HCT116 (cell line): ENCODE measurements at regions not wholly inside any gene's neighbourhood (a gene's known extent, or its start where the extent isn't known, plus 50 kb on each side); places are given as distances from the start of the nearest gene placed in this dataset.

Source experiments
- ATAC-seq: fragments of 200-7000 bp; cut with Tn5 transposase; 2 replicates; pipeline ENCODE4 v1.9.1; 2020; ENCODE audit warnings: mild to moderate bottlenecking, moderate library complexity
- BruUV-seq: library from RNA; stranded (reverse); fragments of 400-500 nt; replicated peaks from 2 replicates; lab custom pipeline; 2021; lab: Mats Ljungman, UMichigan
- CTCF ChIA-PET: fragments of 300-600 bp; sonication (Branson Sonifier 250); formaldehyde crosslinking; loops from one replicate; lab custom pipeline; 2021; ENCODE audit warnings: antibody characterized with exemption; lab: Charles Lee
- POLR2A ChIA-PET: fragments of 300-600, 350-600 bp; sonication (Branson Sonifier 250); formaldehyde crosslinking; loops from one replicate; lab custom pipeline; 2021; ENCODE audit warnings: antibody characterized with exemption; lab: Charles Lee
- RAD21 ChIA-PET, 2 experiments: fragments of 300-600 bp; sonication (Branson Sonifier 250); formaldehyde crosslinking; loops; one replicate each; lab custom pipeline; 2023; ENCODE audit warnings: low total read pairs in 2 of 2; ENCODE audit not compliant: uncharacterized antibody in 2 of 2, unreplicated experiment in 2 of 2, low non-redundant PET in 1 of 2; lab: Charles Lee
- DNase-seq: peaks from one replicate; pipeline ENCODE4 v3.0.0-alpha.2; 2010; ENCODE audit warnings: low read depth, low spot score
- H2AFZ ChIP-seq: fragments of 200-600 bp; shearing (Covaris generic), sonication (generic); 2 replicates; pipeline ENCODE4 v1.6.1; 2017; ENCODE audit warnings: low read depth, mixed run types, mixed read lengths, antibody characterized with exemption, low read length; ENCODE audit not compliant: poor library complexity, severe bottlenecking
- H3K27ac ChIP-seq: 2 replicates; pipeline ENCODE4 v1.5.1; 2012; ENCODE audit warnings: low read depth, low read length
- H3K27me3 ChIP-seq: fragments of 200-600 bp; sonication (generic); 2 replicates; pipeline ENCODE4 v1.6.1; 2016; ENCODE audit warnings: mixed run types, low read length, mixed read lengths; ENCODE audit not compliant: insufficient read depth
- H3K36me3 ChIP-seq, 2 experiments: fragments of 200-500 bp in 1 of 2; fragments of 200-600 bp in 1 of 2; sonication (Bioruptor generic) in 1 of 2; sonication (generic) in 1 of 2; 2 replicates each; pipeline versions ENCODE4 v1.5.1 to v1.6.1; 2014 to 2016; ENCODE audit warnings: low read length in 2 of 2, inconsistent platforms in 1 of 2, mixed read lengths in 1 of 2, mixed run types in 1 of 2; ENCODE audit not compliant: insufficient read depth in 2 of 2, control insufficient read depth in 1 of 2
- H3K4me1 ChIP-seq, 2 experiments: fragments of 200-600 bp in 1 of 2; sonication (generic) in 1 of 2; 2 replicates each; pipeline versions ENCODE4 v1.5.1 to v1.6.1; 2012 to 2017; ENCODE audit warnings: low read length in 2 of 2, inconsistent platforms in 1 of 2, mild to moderate bottlenecking in 1 of 2, mixed read lengths in 1 of 2, mixed run types in 1 of 2, moderate library complexity in 1 of 2; ENCODE audit not compliant: insufficient read depth in 2 of 2, control insufficient read depth in 1 of 2
- H3K4me2 ChIP-seq: fragments of 200-600 bp; sonication (generic); 2 replicates; pipeline ENCODE4 v1.6.1; 2017; ENCODE audit warnings: mixed run types, low read length, mixed read lengths
- H3K4me3 ChIP-seq, 2 experiments: fragments of 200-600 bp in 1 of 2; sonication (generic) in 1 of 2; replicated peaks in 1 of 2; 2 replicates each; pipeline ENCODE4 v1.5.1; 2011 to 2016; ENCODE audit warnings: low read length in 2 of 2, control low read depth in 1 of 2, low read depth in 1 of 2, mild to moderate bottlenecking in 1 of 2, mixed read lengths in 1 of 2, mixed run types in 1 of 2
- H3K79me2 ChIP-seq: fragments of 200-600 bp; sonication (generic); 2 replicates; pipeline ENCODE4 v1.6.1; 2017; ENCODE audit warnings: mild to moderate bottlenecking, mixed run types, low read length, moderate library complexity, mixed read lengths; ENCODE audit not compliant: insufficient read depth
- H3K9ac ChIP-seq: fragments of 200-600 bp; sonication (generic); 2 replicates; pipeline ENCODE4 v1.6.1; 2016; ENCODE audit warnings: low read length, mixed read lengths
- H3K9me2 ChIP-seq: fragments of 200-600 bp; sonication (generic), shearing (Covaris generic); 2 replicates; pipeline ENCODE4 v1.6.1; 2017; ENCODE audit warnings: mixed run types, mild to moderate bottlenecking, moderate library complexity; ENCODE audit not compliant: insufficient read depth
- H3K9me3 ChIP-seq, 2 experiments: fragments of 200-500 bp in 1 of 2; fragments of 200-600 bp in 1 of 2; sonication (Bioruptor generic) in 1 of 2; sonication (generic) in 1 of 2; 2 replicates each; pipeline ENCODE4 v1.6.1; 2014 to 2017; ENCODE audit warnings: low read length in 2 of 2, mixed read lengths in 2 of 2, inconsistent platforms in 1 of 2, low read depth in 1 of 2, mild to moderate bottlenecking in 1 of 2, mixed run types in 1 of 2, moderate library complexity in 1 of 2; ENCODE audit not compliant: control insufficient read depth in 1 of 2, insufficient read depth in 1 of 2
- H4K20me1 ChIP-seq: fragments of 200-600 bp; sonication (generic), shearing (Covaris generic); 2 replicates; pipeline ENCODE4 v1.6.1; 2017; ENCODE audit warnings: mixed run types, mild to moderate bottlenecking, moderate library complexity; ENCODE audit not compliant: insufficient read depth
- ATF3 ChIP-seq: IDR thresholded peaks from 2 replicates; pipeline ENCODE4 v1.6.1; 2012
- CEBPB ChIP-seq: IDR thresholded peaks from 2 replicates; pipeline ENCODE4 v1.6.1; 2012; ENCODE audit warnings: low read depth
- CTCF ChIP-seq, 3 experiments: fragments of 200-600 bp in 1 of 3; sonication (generic) in 1 of 3; IDR thresholded peaks in 2 of 3; conservative IDR thresholded peaks in 1 of 3; 2 replicates each; pipeline ENCODE4 v1.5.1; 2012 to 2017; ENCODE audit warnings: low read depth in 2 of 3, low read length in 2 of 3, antibody characterized with exemption in 1 of 3, borderline replicate concordance in 1 of 3, control low read depth in 1 of 3, mild to moderate bottlenecking in 1 of 3, mixed read lengths in 1 of 3, mixed run types in 1 of 3, moderate library complexity in 1 of 3; ENCODE audit not compliant: insufficient read depth in 1 of 3
- EGR1 ChIP-seq: IDR thresholded peaks from 2 replicates; pipeline ENCODE4 v1.6.1; 2012; ENCODE audit warnings: low read depth
- ELF1 ChIP-seq: IDR thresholded peaks from 2 replicates; pipeline ENCODE4 v1.6.1; 2012; ENCODE audit warnings: low read depth, borderline replicate concordance
- EZH2 ChIP-seq: fragments of 200-600 bp; sonication (generic); IDR thresholded peaks from 2 replicates; pipeline ENCODE4 v1.6.1; 2017; ENCODE audit warnings: antibody characterized with exemption, mixed run types
- EZH2phosphoT487 ChIP-seq: fragments of 200-600 bp; IDR thresholded peaks from 2 replicates; pipeline ENCODE4 v1.6.1; 2018; ENCODE audit warnings: antibody characterized with exemption, borderline replicate concordance
- POLR2A ChIP-seq: IDR thresholded peaks from 2 replicates; pipeline ENCODE4 v1.7.0; 2011; ENCODE audit warnings: borderline replicate concordance; ENCODE audit not compliant: insufficient read depth, insufficient read length; ENCODE audit errors: extremely low read depth
- POLR2AphosphoS5 ChIP-seq: IDR thresholded peaks from 2 replicates; pipeline ENCODE4 v1.6.1; 2011; ENCODE audit warnings: mild to moderate bottlenecking, low read depth, low read length, moderate library complexity
- RAD21 ChIP-seq: IDR thresholded peaks from 2 replicates; pipeline ENCODE4 v1.6.1; 2012; ENCODE audit warnings: low read depth, mild to moderate bottlenecking
- REST ChIP-seq: IDR thresholded peaks from 2 replicates; pipeline ENCODE4 v1.6.1; 2012; ENCODE audit warnings: low read depth
- SIN3A ChIP-seq: IDR thresholded peaks from 2 replicates; pipeline ENCODE4 v1.6.1; 2012; ENCODE audit warnings: low read depth
- SP1 ChIP-seq: IDR thresholded peaks from 2 replicates; pipeline ENCODE4 v1.6.1; 2012; ENCODE audit warnings: low read depth
- SRF ChIP-seq: IDR thresholded peaks from 2 replicates; pipeline ENCODE4 v1.6.1; 2012; ENCODE audit warnings: low read depth
- TCF7L2 ChIP-seq: IDR thresholded peaks from 2 replicates; pipeline ENCODE4 v1.7.0; 2011; ENCODE audit warnings: borderline replicate concordance, inconsistent platforms; ENCODE audit not compliant: insufficient read depth, insufficient read length; ENCODE audit errors: extremely low read depth
- YY1 ChIP-seq: IDR thresholded peaks from 2 replicates; pipeline ENCODE4 v1.6.1; 2011; ENCODE audit warnings: low read length, low read depth, moderate library complexity, mild to moderate bottlenecking; ENCODE audit not compliant: insufficient replicate concordance; ENCODE audit errors: extremely low read depth
- ZBTB33 ChIP-seq: IDR thresholded peaks from 2 replicates; pipeline ENCODE4 v1.6.1; 2011; ENCODE audit warnings: mild to moderate bottlenecking, low read length, moderate library complexity; ENCODE audit not compliant: insufficient replicate concordance; ENCODE audit errors: extremely low read depth
- ZFX ChIP-seq: fragments of 450-650 bp; IDR thresholded peaks from 2 replicates; pipeline ENCODE4 v1.6.1; 2017
- ZNF274 ChIP-seq: fragments of 200-500 bp; sonication (Bioruptor generic); IDR thresholded peaks from 2 replicates; pipeline ENCODE4 v1.6.1; 2014; ENCODE audit warnings: mild to moderate bottlenecking, low read depth, low read length, inconsistent platforms
- intact Hi-C: fragments of 100-400 bp; cut with micrococcal nuclease; formaldehyde crosslinking; loops from 2 replicates; pipeline ENCODE4 v1.10.0; 2022

- no peak overlapping the region for H3K27ac ChIP-seq
- no peaks in the 10 kb centered on the region for H3K36me3 ChIP-seq
- ATAC-seq (no peak), DNase-seq (no peak)
- H3K9me2 ChIP-seq, result no peaks in the 10 kb centered on the region
- intact Hi-C loops, result no loop called here
- ChIA-PET POLR2A (no interaction called here), CTCF (no interaction called here), RAD21 (no interaction called here)
- TF ChIP-seq RAD21 (no peak), REST (no peak), SP1 (no peak), POLR2A (no peak), EGR1 (no peak), CTCF (IDR thresholded peaks at IDR 0.05 in 2 of 3, conservative IDR thresholded peaks at IDR 0.05 in 1 of 3; ENCODE audit: borderline replicate concordance in 1 of 3, insufficient read depth in 1 of 3, low read depth in 2 of 3, low read length in 2 of 3) (no peak), ZFX (no peak), CEBPB (no peak), SRF (no peak), ATF3 (no peak), SIN3A (no peak), ZBTB33 (no peak), TCF7L2 (no peak), YY1 (no peak), EZH2phosphoT487 (no peak), ZNF274 (no peak), POLR2AphosphoS5 (no peak), ELF1 (no peak), EZH2 (no peak)
- no peaks in the 10 kb centered on the region for H3K9me3 ChIP-seq
- H3K4me2 ChIP-seq, result no peak overlapping the region
- no peaks in the 10 kb centered on the region for H3K27me3 ChIP-seq
- H2AFZ ChIP-seq, result no peak overlapping the region
- H4K20me1 ChIP-seq, result no peaks in the 10 kb centered on the region
- no TSS peak for BruUV-seq
- no peaks in the 10 kb centered on the region; a peak in 1 of 4 replicates for H3K4me1 ChIP-seq
- no peak overlapping the region for H3K9ac ChIP-seq
- H3K79me2 ChIP-seq, result no peaks in the 10 kb centered on the region
- H3K4me3 ChIP-seq, result no peak overlapping the region
Observed at GRCh38 chr13:99907038-99907437, 64.5 kb downstream of the ZIC5 start.
